HFFc6 (cell line): ENCODE measurements at regions not wholly inside any gene's neighbourhood (a gene's known extent, or its start where the extent isn't known, plus 50 kb on each side); places are given as distances from the start of the nearest gene placed in this dataset.
A peak's percentile ranks its signal among the peaks of the same experiment; 100 is the strongest.

Experiments used
- DNase-seq: peaks from one replicate; pipeline ENCODE4 v3.0.0-alpha.2; 2018
- H3K27ac Mint-ChIP-seq: 2 replicates; pipeline ENCODE4 v1.8.0; 2020; ENCODE audit warnings: mild to moderate bottlenecking, mixed read lengths
- H3K27me3 Mint-ChIP-seq: 2 replicates; pipeline ENCODE4 v1.8.0; 2021; ENCODE audit warnings: mild to moderate bottlenecking, moderate library complexity, mixed read lengths; ENCODE audit not compliant: insufficient read depth
- H3K36me3 Mint-ChIP-seq: 2 replicates; pipeline ENCODE4 v1.8.0; 2021; ENCODE audit warnings: low read depth, mixed read lengths
- H3K4me1 Mint-ChIP-seq: 2 replicates; pipeline ENCODE4 v1.8.0; 2020; ENCODE audit warnings: low read depth, mixed read lengths
- H3K4me3 Mint-ChIP-seq: 2 replicates; pipeline ENCODE4 v1.8.0; 2020; ENCODE audit warnings: mild to moderate bottlenecking, moderate library complexity, mixed read lengths
- H3K9me3 Mint-ChIP-seq: 2 replicates; pipeline ENCODE4 v1.8.0; 2020; ENCODE audit warnings: mild to moderate bottlenecking, mixed read lengths
- TF ChIP-seq, protein P1 (sequence below): fragments of 200-600 bp; sonication (generic); IDR thresholded peaks from 2 replicates; pipeline ENCODE4 v1.5.0; 2021; ENCODE audit warnings: antibody characterized with exemption, mild to moderate bottlenecking

DNA sequence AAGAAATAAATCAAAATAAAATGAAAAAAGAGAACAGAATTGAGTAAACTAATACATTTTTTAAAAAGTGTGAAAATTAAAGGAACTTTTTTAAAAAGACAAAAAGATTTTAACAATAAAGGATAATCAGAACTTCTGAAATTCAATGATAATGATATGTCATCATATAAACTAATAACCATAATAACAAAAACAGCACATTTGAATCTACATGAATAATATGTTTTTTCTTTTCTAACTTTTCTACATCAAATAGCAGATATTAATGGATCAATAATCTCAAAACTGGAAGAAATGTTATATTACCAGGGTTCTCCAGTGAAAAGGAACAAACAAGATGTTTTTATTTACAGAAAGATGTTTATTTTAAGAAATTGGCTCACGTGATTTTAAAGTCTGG lies 903.3 kb upstream of the MIR17HG start:
- TF ChIP-seq, protein P1, sequence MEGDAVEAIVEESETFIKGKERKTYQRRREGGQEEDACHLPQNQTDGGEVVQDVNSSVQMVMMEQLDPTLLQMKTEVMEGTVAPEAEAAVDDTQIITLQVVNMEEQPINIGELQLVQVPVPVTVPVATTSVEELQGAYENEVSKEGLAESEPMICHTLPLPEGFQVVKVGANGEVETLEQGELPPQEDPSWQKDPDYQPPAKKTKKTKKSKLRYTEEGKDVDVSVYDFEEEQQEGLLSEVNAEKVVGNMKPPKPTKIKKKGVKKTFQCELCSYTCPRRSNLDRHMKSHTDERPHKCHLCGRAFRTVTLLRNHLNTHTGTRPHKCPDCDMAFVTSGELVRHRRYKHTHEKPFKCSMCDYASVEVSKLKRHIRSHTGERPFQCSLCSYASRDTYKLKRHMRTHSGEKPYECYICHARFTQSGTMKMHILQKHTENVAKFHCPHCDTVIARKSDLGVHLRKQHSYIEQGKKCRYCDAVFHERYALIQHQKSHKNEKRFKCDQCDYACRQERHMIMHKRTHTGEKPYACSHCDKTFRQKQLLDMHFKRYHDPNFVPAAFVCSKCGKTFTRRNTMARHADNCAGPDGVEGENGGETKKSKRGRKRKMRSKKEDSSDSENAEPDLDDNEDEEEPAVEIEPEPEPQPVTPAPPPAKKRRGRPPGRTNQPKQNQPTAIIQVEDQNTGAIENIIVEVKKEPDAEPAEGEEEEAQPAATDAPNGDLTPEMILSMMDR, result no peak
- Mint-ChIP-seq H3K4me1 (peaks cover 63% of the 10 kb centered on the region), H3K36me3 (peaks cover 13% of the 10 kb centered on the region), H3K27ac (peak overlapping the region; percentile 69; the same call in 1 of the 2 replicates), H3K9me3 (no peaks in the 10 kb centered on the region; the same call in 1 of the 2 replicates), H3K4me3 (no peak overlapping the region), H3K27me3 (no peaks in the 10 kb centered on the region)
- no peak for DNase-seq

DNA sequence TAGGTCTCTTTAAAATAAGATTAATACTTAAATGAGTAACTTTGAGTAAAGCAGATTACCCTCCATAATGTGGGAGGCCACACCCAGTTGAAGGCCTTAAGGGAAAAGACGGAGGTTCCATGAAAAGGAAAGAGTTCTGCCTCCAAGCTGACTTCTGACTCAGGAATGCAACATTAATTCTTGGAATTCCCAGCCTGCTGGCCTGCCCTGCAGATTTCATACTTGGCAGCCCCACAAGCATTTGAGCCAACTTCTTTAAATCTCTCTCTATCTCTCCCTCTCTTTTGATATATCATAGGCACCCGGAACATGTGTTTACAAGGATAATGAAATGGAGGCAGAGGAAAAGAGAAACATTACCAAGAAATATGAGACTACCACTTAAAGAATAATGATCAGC lies 902.3 kb upstream of the MIR17HG start:
- peak overlapping the region; percentile 64 for H3K4me3 Mint-ChIP-seq
- peaks cover 63% of the 10 kb centered on the region for H3K4me1 Mint-ChIP-seq
- H3K27me3 Mint-ChIP-seq, result no peaks in the 10 kb centered on the region
- peaks cover 13% of the 10 kb centered on the region for H3K36me3 Mint-ChIP-seq
- H3K27ac Mint-ChIP-seq, result peak overlapping the region; percentile 69
- TF ChIP-seq, protein P1, result no peak
- peak; percentile 87 for DNase-seq
- H3K9me3 Mint-ChIP-seq, result no peaks in the 10 kb centered on the region; the same call in 1 of the 2 replicates

DNA sequence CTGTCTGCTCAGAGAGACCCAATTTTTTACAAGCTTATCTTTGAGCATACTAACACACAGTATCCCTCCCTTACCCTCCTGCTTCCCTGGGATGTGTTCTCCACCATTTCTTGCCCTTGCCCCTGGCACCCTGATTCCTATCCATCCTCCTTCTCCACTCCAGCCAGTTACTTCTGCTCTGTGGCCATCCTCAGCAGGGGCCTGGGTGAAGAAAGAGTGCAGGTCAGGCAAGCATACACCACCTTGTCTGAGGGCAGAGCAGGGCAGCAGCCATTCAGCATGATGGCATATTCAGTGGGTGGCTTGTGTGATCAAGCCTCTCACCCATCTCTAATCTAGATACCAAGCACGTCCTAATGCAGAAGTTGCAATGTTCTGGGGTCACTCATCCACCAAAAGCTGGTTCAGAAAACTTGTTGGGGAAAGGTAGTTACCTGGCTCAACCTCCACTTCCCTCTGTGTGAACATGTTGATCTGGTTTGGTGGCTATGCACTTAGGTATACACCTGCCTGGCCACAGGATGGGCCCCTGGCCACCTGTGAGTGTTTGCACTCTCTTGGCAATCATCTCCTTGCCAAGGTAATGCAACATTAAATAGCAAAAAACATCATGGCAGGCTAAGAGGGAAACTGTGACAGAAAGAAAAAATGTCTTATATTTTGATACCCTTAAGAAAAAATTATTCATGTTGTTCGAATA lies 900.3 kb upstream of the MIR17HG start:
- peaks cover 13% of the 10 kb centered on the region for H3K36me3 Mint-ChIP-seq
- no peak overlapping the region for H3K4me3 Mint-ChIP-seq
- no peaks in the 10 kb centered on the region for H3K27me3 Mint-ChIP-seq
- peaks cover 58% of the 10 kb centered on the region for H3K4me1 Mint-ChIP-seq
- TF ChIP-seq, protein P1, result no peak
- H3K9me3 Mint-ChIP-seq, result no peaks in the 10 kb centered on the region; the same call in 1 of the 2 replicates
- no peak for DNase-seq
- H3K27ac Mint-ChIP-seq, result peak overlapping the region; percentile 29

DNA sequence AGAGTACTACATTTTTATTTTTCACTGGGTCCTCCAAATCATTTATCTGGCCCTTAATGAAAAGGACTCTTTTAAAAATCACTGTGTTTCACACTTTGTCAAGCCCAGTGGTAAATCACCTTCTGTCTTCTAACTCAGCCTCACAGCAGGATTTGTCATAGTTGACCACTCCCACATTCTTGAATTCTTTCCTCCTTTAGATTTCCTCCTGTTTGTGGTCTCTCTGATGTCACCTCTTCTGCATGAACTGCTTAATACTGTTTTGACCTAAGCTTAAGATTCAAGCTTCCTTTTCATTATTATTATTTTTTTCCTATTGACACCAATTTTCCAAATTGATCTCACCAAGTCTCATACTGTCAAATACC lies 899.8 kb upstream of the MIR17HG start:
- peaks cover 58% of the 10 kb centered on the region for H3K4me1 Mint-ChIP-seq
- peak overlapping the region; percentile 1; the same call in 1 of the 2 replicates for H3K4me3 Mint-ChIP-seq
- peak overlapping the region; percentile 29 for H3K27ac Mint-ChIP-seq
- H3K27me3 Mint-ChIP-seq, result no peaks in the 10 kb centered on the region
- TF ChIP-seq, protein P1, result no peak
- H3K9me3 Mint-ChIP-seq, result no peaks in the 10 kb centered on the region; the same call in 1 of the 2 replicates
- peaks cover 13% of the 10 kb centered on the region for H3K36me3 Mint-ChIP-seq
- DNase-seq, result peak; percentile 61

DNA sequence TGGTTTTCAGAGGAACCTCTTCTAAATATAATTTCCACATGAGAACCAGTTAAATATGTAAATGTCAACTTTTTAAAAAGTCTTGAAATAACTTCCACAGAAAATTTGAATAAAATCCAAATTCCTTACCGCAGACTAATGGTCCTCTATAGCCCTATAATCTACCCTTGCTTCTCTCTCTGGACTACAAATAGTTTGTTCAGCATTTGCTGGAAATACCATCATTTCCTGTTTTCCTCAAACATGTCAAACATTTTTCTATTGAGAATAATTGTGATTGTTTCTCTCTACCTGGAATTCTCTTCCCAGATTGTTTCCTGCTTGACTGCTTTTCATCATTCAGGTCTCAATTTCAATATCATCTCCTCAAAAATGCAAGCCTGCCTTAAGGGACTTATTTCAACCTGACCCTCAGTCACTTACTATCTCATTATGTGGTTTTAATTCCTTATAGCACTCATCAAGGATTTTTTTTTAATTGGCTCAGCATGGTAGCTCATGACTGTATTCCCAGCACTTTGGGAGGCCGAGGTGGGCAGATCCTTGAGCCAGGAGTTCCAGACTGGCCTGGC lies 898.9 kb upstream of the MIR17HG start:
- Mint-ChIP-seq H3K4me3 (no peak overlapping the region), H3K27ac (peak overlapping the region; percentile 29)
- DNase-seq, result no peak

More for the DNA sequence above, 898.9 kb upstream of the MIR17HG start:
- peaks cover 52% of the 10 kb centered on the region for H3K4me1 Mint-ChIP-seq
- no peaks in the 10 kb centered on the region for H3K27me3 Mint-ChIP-seq
- TF ChIP-seq, protein P1, result no peak
- peaks cover 13% of the 10 kb centered on the region for H3K36me3 Mint-ChIP-seq
- H3K9me3 Mint-ChIP-seq, result no peaks in the 10 kb centered on the region; the same call in 1 of the 2 replicates
